UCSD-AML1 (cell line): ENCODE measurements at regions not wholly inside any gene's neighbourhood (a gene's known extent, or its start where the extent isn't known, plus 50 kb on each side); places are given as distances from the start of the nearest gene placed in this dataset.
"Not testable (repeated sequence)": the region's sequence is repeated elsewhere in the genome, so short reads cannot be mapped to it uniquely, and the experiment has no call there.

ENCODE experiments used
- DNase-seq: peaks from one replicate; lab custom pipeline; 2025; ENCODE audit not compliant: unreplicated experiment; lab: John Stamatoyannopoulos, UW

GRCh38 chr6:170198298-170198697 lies 92.6 kb downstream of the DLL1 start:
- DNase-seq, result no peak

GRCh38 chr6:170193326-170193821 lies 97.5 kb downstream of the DLL1 start:
- no peak for DNase-seq

DNA sequence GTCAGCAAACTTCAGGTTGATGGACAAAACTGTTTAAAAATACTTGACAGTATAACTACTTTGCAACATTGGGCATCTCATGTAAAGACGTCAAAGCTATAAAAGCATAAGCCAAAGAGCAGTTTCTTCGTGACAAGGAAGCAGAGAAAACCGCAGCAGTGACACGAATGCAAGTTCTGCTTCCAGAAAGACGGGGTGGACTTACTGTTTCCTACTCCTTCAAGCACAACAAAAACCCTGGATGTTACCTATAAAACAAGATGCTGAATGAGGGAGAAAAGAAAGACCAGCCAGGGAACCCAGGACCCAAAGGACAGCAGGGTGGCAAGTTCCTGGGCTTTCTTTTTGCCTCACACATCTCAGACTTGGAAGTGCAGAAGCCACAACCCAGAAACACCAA lies 98.0 kb downstream of the DLL1 start:
- DNase-seq, result no peak

GRCh38 chr6:170192101-170192500 lies 98.8 kb downstream of the DLL1 start:
- DNase-seq, result not testable (repeated sequence)

DNA sequence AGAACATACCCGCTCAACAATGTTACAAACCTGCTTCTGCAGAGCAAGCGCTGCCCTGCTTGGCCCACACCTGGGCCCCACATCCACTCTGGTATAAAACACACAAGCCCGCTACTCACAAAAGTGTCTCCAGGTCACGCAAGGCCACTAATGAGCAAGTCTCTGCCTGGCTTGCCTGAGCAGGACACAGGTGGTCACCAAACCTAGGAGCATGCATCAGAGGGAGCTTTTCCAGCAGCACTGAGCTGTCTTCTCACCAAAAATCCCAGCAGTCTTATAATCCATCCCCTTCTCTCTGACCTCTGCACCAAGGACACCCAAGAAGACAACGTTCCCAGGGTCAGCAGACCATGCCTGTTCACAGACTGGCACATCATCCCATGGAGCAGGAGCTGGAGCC lies 100.8 kb downstream of the DLL1 start:
- DNase-seq, result no peak

GRCh38 chr6:170189236-170189635 lies 101.6 kb downstream of the DLL1 start:
- DNase-seq, result no peak

DNA sequence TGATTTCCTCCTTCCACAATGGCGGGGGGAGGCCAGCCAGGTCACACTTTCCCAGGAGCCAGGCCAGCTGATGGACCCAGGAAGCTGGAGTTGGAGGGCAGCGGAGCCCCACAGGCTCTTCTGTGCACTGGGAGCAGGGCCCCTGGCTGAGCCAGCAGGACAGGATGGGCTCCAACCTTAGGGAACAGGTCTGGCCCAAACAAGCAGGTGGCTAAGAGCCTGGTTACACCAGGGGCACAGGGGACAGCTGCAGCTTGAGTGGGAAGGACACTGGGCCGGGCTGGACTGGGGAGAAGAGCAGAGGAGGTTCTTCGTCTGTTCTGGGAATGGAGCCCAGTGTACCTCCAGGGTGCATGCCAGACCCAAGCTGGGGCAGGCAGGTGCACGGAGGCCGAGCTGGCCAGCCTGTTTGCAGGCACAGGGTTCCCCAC lies 102.3 kb downstream of the DLL1 start:
- no peak for DNase-seq

- DNase-seq, result no peak
These were observed 103.0 kb downstream of the DLL1 start for GRCh38 chr6:170187669-170188566.

GRCh38 chr6:170186941-170187668 lies 103.8 kb downstream of the DLL1 start:
- no peak for DNase-seq

DNA sequence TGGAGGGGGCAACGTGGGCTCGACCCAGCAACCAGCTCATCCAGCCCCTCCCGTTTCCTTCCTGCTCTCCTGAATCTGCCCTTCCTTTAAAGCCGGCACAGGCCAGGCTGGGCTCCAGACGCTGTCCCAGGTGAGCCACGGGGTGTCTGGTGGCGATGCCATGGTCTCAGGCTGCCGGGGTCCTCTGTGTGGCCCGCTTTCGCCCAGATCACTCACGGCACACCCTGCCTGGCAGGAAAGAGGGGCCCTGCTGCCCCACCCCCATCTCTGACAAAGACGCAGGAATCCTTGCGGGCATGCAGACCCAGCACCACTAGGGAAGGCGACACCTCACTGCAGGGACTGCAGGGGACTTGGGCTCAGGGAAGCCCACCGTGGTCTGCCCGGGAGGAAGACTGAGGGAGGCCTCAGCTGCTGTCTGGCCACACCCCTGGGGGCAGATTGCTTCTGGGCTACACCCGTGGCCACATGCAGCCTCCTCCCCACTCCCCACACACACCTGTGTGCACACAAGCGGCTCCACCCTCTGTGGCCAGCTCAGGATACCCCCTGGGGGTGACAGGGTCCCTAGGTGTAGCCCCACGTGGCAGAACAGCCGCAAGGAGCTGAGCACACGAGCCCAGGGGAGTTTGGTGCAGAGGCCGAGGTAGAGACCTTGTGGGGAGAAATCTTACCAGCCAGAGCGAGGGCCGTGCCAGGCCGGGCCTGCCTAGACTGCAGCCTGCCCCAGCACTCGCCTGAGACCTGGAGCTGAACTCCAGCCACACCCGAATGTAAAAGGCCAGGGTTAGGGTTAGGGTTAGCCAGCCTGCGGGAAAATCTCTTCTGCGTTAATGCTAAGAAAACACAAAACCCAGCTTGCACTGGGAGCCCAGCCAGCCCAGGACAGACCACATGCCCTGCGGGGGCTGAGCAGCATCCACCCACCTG lies 104.6 kb downstream of the DLL1 start:
- DNase-seq, result no peak

DNA sequence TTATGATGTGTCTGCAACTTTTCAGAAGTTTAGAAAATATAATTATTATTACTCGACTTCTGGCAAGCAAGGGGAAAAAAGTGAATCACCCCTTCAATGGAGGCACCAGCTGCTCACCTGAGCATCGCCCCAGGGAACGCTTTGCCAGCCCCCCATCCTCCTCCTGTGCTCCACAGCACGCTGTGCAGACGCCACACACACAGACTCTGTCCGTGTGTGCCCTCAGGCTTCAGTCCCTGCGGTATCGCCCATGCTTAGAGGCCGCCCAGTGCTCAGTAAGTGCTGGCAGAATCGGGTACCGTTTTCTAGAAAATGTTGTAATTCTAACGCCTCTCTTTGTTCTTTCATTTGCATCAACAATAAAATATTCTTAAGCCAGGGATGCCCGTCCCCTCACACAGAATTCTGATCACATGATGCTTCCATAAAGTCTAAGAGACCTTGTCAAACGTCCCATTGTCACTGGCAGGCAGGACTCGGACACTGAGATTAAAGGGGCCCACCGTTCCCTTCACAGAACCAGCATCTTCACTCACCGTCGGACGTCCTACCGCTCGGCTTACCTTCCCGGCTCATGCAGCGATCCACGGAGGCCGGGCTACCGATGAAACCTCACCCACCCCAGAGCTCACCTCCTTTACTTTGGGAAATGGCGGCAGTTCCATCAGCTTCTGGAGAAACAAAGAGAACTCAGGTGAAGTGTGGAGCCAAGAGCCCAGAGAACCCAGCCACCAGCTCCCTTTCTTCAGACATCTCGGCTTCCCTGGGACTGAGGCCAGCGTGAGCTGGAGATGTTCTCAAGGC lies 105.5 kb downstream of the DLL1 start:
- DNase-seq, result no peak

DNA sequence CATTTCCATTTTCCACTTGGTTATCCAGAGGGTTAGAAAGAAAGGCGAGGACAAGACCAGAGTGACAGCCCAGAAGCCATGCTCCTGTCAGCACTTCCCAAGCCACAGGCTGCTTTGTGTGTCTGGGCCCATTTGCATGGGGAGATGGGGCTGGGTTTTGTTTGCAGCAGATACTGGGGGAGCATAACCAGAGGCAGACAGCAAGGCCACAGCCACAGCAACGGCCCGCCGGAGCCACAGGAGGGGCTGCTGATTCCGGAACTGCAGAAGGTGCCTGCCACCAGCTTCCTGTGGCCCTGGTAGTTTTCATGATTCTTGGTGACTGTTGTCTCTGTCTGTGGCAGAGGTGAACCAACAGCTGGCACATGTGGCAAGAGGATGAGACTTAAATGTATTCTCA lies 106.6 kb downstream of the DLL1 start:
- no peak for DNase-seq

GRCh38 chr6:170183521-170183920 lies 107.4 kb downstream of the DLL1 start:
- no peak for DNase-seq

GRCh38 chr6:170182781-170183120 lies 108.1 kb downstream of the DLL1 start:
- DNase-seq, result no peak

GRCh38 chr6:170182093-170182780 lies 108.6 kb downstream of the DLL1 start:
- no peak for DNase-seq

DNA sequence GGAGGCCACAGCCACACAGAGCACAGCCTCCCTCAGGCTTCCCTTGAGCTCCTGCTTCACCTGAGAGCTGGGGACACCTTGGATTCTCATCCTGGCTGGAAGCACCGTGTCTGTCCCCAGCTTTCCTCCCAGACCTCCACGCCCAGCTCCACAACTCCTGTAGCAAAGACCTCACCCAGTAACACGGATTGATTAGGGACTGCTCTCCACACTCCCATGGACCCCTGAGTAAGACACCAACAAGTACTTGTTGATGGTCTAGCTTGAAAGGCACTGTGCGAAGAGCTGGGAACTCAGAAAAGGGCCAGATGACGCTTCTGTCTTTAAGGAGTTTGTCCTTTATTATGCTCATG lies 109.6 kb downstream of the DLL1 start:
- no peak for DNase-seq

GRCh38 chr6:170180671-170181337 lies 110.1 kb downstream of the DLL1 start:
- DNase-seq, result no peak

- DNase-seq, result no peak
These were observed 111.1 kb downstream of the DLL1 start for GRCh38 chr6:170179616-170180324.
